Stimulated activated CD4-positive, alpha-beta T cell treated with anti-CD3 and anti-CD28 coated beads, Interleukin-12 subunit alpha, Interleukin-12 subunit beta, amount 100 ng/mL, for 48 hours (primary cell): ENCODE measurements at regions not wholly inside any gene's neighbourhood (a gene's known extent, or its start where the extent isn't known, plus 50 kb on each side); places are given as distances from the start of the nearest gene placed in this dataset.

Experiments
- DNase-seq, 3 donors: peaks; one replicate each; pipeline ENCODE4 v3.0.0-alpha.2; 2020; ENCODE audit warnings: low read depth in 2 of 3, low spot score in 1 of 3

DNA sequence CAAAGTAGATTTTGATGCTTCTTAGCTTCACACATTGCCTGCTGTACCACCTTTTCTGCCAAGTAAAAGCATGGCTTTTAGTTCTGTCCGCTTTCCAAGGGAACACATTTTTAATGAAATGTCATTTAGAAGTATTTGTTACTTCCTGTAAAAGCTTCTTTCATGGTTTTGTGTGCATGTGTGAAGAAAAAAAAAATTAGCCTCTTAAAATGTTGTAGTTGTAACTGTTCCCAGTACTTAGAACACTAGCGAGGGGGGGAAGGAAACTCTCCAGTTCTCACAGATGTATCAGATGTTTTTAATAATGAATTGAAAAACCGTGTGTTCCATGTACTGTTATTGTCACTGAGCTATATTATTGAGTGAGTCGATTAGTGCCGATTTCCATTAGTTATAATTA is 568.3 kb upstream of the ADGRL2 start:
- no peak for DNase-seq

GRCh38 chr1:81231729-81232038 is 569.0 kb upstream of the ADGRL2 start:
- DNase-seq = no peak

DNA sequence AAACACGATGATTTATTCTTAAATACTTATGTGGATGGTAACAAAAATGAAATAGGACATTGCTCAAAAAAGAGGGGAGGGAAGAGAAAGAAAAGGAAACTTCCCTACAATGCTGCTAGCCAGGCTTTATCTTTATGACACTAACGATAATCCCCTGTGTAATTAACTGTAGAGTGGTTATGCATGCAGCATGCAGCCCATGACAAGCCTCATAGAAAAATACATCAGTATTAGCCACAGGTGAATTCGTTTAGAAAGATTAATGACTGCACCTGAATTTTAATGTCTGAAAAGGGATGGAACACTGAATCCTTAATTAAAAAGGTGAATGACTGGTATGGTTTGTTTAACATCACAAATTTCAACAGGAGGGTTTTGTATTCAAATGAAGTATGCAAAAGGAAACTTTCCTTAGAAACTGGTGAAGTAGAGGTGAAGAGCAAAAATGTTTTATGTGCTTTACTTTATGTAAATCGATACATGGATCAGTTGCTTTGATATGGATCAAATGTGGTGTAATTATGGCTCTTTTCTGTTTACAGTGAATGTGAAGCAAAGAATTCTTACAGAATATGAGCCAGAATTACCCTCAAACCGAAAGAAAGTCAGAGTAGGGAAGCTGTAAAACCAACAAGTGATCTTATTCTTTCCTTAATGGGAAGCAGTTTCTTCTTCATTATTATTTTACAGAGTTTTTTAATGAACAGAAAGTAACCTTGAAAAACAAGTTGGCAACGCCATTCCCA is 569.6 kb upstream of the ADGRL2 start:
- no peak for DNase-seq

GRCh38 chr1:81228926-81229325 is 571.8 kb upstream of the ADGRL2 start:
- no peak for DNase-seq

GRCh38 chr1:81226603-81226928 is 574.2 kb upstream of the ADGRL2 start:
- DNase-seq = no peak

GRCh38 chr1:81225789-81226602 is 574.7 kb upstream of the ADGRL2 start:
- no peak for DNase-seq

DNA sequence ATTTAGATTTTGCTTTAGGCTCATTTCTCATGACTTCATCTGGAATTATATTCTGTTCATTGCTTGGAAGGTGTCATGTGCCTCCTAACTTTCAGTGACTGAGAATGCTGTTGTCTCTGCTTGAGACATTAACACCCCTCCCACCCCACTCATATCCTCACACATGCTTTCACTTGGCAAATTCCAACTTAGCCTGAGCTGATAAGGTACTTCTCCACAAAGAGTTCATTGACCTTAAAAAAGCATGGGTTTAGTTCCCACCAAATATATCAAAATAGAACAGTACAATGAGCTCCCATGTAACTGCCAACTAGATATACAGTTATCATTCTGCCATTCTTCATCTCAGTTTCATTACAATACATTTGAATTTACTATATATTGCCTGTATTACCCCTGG is 576.5 kb upstream of the ADGRL2 start:
- no peak for DNase-seq

DNA sequence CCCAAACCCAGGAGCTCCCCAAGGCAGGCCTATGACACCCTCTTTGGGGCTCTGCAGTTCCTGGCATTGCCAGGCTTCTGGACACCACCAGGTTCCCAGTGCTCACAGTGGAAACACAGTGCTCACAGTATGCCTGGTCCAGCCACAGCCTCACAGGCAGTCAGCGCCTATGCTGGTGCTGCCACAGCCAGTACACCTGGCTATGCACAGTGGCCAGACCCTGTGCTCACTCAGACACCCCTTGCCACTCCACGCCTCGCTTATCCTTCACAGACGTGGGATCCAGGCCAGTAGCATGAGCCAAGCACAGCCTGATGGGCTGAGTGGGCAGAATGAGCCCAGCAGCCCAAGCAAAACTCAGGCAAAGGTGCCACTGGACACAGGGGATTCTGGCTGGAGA is 579.2 kb upstream of the ADGRL2 start:
- DNase-seq = no peak

GRCh38 chr1:81220614-81221071 is 580.1 kb upstream of the ADGRL2 start:
- DNase-seq = no peak

DNA sequence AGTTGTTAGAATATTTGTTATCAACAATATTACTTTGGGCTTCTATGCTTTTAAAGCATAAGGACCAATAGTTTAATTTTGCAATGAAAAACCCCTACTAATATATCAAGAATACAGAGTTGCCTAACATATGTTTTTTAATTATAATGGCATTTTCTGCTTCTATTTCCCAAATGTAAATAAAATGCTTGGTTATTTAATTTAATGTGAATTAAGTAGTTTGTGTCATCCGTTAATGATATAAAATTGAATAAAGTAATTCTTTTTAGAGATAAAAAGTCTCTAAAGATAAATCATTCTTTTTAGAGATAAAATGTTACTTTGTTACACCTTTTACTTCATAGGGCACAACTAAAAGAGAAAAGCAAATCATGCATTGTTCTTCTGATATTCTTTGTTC is 583.7 kb upstream of the ADGRL2 start:
- DNase-seq = no peak

DNA sequence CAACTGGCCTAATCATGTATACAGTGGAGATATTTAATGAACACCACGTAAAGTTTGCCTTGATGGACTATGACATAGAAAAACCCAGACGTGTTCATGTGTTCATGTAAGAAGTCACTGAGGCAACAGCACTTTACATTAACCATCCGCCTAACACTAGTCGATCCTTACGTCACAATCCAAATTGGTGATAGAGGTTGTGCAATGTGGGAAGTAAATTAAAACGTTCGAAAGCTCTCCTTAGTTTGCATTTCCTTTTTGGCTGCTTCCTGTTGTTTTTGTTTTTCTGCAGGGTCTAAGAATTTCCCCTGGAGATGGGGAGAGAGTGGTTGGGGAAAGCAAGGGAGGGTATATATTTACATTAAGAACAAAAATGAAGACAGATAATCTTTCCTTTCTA is 587.5 kb upstream of the ADGRL2 start:
- no peak for DNase-seq

DNA sequence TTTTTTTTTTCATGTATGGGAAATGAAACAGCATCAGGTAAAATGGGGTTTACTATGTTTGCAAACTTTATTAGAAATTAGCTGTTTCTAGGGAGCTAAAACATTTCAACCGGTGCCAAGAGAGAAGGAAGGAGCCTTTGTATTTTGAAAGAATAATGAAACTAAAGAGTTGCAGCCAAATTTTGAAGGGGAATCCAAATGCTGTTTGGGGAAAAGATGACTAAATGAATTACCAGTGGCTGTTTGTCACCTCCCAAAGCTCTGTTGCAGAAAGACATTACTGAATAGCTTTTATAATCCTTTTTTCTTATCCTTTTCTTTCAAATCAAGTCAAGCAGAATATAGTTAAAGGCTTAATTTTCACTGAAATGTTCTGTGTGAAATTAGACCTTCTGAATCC is 591.3 kb upstream of the ADGRL2 start:
- no peak for DNase-seq

GRCh38 chr1:81208441-81208840 is 592.3 kb upstream of the ADGRL2 start:
- no peak for DNase-seq

- no peak for DNase-seq
Observed at GRCh38 chr1:81205956-81206355, 594.8 kb upstream of the ADGRL2 start.

GRCh38 chr1:81201779-81202178 is 599.0 kb upstream of the ADGRL2 start:
- no peak for DNase-seq

DNA sequence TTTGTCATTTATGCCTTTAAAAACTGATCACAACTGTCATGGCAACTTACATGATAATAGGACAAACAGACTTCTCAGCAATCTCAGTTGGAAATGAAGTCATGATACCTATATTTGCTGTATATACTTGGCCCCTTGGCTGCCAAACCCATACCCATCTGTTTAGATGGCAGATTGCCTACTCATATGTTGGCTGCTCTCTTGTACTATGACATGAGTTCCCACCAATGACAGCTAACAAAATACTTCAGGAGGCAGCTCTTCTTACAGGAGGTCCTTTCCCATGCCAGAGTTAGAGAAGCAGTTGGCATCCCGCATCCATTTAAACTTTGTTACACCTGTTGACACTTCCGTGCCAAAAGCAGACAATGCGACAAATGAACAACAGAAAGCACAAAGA is 603.1 kb upstream of the ADGRL2 start:
- no peak for DNase-seq

- DNase-seq = no peak
Observed at GRCh38 chr1:81192647-81193642, 607.8 kb upstream of the ADGRL2 start.

GRCh38 chr1:81190003-81190402 is 610.7 kb upstream of the ADGRL2 start:
- no peak for DNase-seq

DNA sequence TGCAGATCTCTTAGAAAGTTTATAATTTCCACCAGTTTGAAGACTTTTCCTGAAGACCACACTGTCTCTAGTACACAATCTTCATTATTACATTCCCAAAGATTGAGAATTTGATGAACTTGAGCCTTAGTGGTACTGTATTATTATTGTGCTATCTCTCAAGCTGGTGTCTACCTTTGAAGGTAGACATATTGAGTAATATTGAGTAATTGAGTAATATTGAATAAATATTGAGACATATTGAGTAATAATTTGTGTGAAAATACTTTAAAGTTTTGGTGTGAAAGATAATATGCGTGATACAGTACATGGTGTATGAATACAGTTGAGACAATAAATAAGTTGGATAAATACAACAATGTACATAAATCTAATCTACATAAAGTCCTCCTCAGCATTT is 613.1 kb upstream of the ADGRL2 start:
- no peak for DNase-seq

GRCh38 chr1:81186261-81186660 is 614.5 kb upstream of the ADGRL2 start:
- no peak for DNase-seq

GRCh38 chr1:81183553-81183952 is 617.2 kb upstream of the ADGRL2 start:
- no peak for DNase-seq

DNA sequence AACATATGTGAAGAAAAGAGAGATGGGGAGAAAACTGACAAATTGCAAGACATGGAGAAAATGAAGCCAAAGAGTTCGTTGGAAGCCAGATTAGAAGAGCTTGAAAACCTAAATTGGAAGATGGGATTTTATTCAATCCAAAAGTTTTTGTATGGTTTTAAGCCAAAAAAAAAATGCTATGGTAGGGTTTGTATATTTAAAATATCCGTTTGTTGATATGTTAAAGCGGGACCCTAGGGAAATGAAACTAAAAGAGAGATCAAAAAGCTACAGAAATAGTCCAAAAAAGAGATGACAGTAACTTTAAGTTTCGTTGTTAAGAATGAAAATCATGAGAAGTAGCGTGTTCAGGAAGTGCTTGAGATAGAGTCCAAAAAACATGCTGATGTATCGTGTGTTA is 617.7 kb upstream of the ADGRL2 start:
- no peak for DNase-seq
